ENCODE measurements at regions not wholly inside any gene's neighbourhood (a gene's known extent, or its start where the extent isn't known, plus 50 kb on each side); places are given as distances from the start of the nearest gene placed in this dataset.

DNA sequence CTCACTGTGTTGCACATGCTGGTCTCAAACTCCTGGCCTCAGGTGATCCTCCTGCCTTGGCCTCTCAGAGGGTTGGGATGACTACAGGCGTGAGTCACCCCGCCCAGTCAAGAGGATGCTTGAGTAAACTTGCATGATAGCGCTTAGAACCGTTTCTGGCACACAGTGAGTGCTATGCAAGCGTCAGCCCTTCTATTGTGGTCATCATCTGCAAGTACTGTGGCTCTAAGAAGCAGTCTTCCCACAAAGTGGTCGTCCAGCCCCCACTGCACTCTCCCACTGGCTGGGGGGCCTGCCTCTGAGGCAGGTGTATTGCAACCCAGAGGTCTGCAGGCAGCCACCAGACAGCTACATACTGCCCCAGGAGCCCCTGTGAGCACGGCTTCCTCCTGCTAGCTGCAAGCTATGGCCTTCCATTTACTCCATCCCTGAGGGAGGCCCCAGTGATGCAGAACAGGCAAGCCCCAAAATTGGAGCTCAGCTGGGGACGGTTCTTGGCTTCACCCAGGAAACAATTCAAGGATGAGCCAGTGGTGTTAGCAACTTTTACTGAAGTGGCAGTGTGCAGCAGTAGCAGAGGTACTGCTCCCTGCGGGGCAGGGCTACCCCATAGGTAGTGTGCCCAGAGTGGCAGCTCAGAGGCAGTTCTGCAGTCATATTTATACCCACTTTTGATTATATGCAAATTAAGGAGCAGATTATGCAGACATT lies 95.4 kb downstream of the LSM3 start:
- peaks cover 26% of the 10 kb centered on the region for H3K4me1 ChIP-seq (ENCODE audit: control insufficient read depth, insufficient read depth, low read depth, low read length)
- H3K27ac ChIP-seq (ENCODE audit: low read length, poor library complexity, severe bottlenecking): no peak overlapping the region
- H3K4ac ChIP-seq (ENCODE audit: low read depth in 1 of 2, low read length in 2 of 2): no peak overlapping the region
- no peaks in the 10 kb centered on the region for H3K79me1 ChIP-seq (replicated peaks; ENCODE audit: low read length, poor library complexity, severe bottlenecking)
- no peak overlapping the region for H3K14ac ChIP-seq (ENCODE audit: low read length in 2 of 2)
- H2BK15ac ChIP-seq (ENCODE audit: low read depth, poor library complexity, severe bottlenecking): no peak overlapping the region
- H4K8ac ChIP-seq (ENCODE audit: low read length): no peak overlapping the region
- no peak overlapping the region for H3K23ac ChIP-seq (ENCODE audit: low read length in 2 of 2)
- no peaks in the 10 kb centered on the region for H3K9me3 ChIP-seq (ENCODE audit: control insufficient read depth, low read length)
- H2AK5ac ChIP-seq (ENCODE audit: low read length, severe bottlenecking): no peak overlapping the region
- H4K91ac ChIP-seq (ENCODE audit: low read length): no peak overlapping the region
- DNase-seq: peak; percentile 72
- H3K4me3 ChIP-seq (ENCODE audit: insufficient read depth in 1 of 2, low read depth in 1 of 2, low read length in 2 of 2): no peak overlapping the region
- H2AFZ ChIP-seq (ENCODE audit: low read depth, low read length): no peak overlapping the region
- peaks cover 0 to 50% of the 10 kb centered on the region in 2 experiments for H3K27me3 ChIP-seq (ENCODE audit: control insufficient read depth in 1 of 2, insufficient read depth in 1 of 2, low read length in 2 of 2)
- no peak overlapping the region for H3K9ac ChIP-seq (ENCODE audit: low read length)
- no peak overlapping the region for H3K18ac ChIP-seq (ENCODE audit: low read depth in 1 of 2, low read length in 2 of 2)
- H2BK5ac ChIP-seq (ENCODE audit: low read depth, low read length, poor library complexity, severe bottlenecking): no peak overlapping the region
- H2BK120ac ChIP-seq (ENCODE audit: low read depth, low read length): no peak overlapping the region
- WGBS: 47% methylated on average over 7 of the region's 9 CpGs
- no peak overlapping the region for H3K4me2 ChIP-seq (ENCODE audit: low read length, poor library complexity, severe bottlenecking)
- peak overlapping the region in 1 of 2 experiments; percentile 18 for H2BK12ac ChIP-seq (ENCODE audit: low read length in 2 of 2)
- H3K36me3 ChIP-seq (ENCODE audit: control insufficient read depth in 1 of 2, insufficient read depth in 2 of 2, low read depth in 1 of 2, low read length in 2 of 2): no peaks in the 10 kb centered on the region

DNA sequence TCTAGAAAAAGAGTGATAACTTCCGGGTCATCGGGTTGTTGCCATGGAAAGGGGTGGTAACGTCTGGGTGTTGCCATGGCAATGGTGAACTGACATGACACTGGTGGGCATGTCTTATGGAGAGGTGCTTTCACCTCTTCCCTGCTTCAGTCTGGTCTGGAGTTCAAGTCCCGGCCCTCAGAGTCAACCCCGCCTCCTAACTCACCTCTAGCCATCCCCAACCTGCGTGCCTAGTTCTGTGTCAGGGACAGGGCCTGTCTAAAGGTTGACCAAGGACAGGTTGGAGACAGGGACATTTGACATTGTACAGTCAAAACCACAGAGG lies 96.0 kb downstream of the LSM3 start:
- H2BK120ac ChIP-seq (ENCODE audit: low read depth, low read length): no peak overlapping the region
- H3K27ac ChIP-seq (ENCODE audit: low read length, poor library complexity, severe bottlenecking): no peak overlapping the region
- no peak overlapping the region for H3K9ac ChIP-seq (ENCODE audit: low read length)
- no peak overlapping the region for H3K4me3 ChIP-seq (ENCODE audit: insufficient read depth in 1 of 2, low read depth in 1 of 2, low read length in 2 of 2)
- H2BK15ac ChIP-seq (ENCODE audit: low read depth, poor library complexity, severe bottlenecking): no peak overlapping the region
- H3K23ac ChIP-seq (ENCODE audit: low read length in 2 of 2): no peak overlapping the region
- H3K27me3 ChIP-seq (ENCODE audit: control insufficient read depth in 1 of 2, insufficient read depth in 1 of 2, low read length in 2 of 2): peaks cover 0 to 55% of the 10 kb centered on the region in 2 experiments
- H2BK12ac ChIP-seq (ENCODE audit: low read length in 2 of 2): no peak overlapping the region
- peaks cover 30% of the 10 kb centered on the region for H3K4me1 ChIP-seq (ENCODE audit: control insufficient read depth, insufficient read depth, low read depth, low read length)
- no peak overlapping the region for H3K4ac ChIP-seq (ENCODE audit: low read depth in 1 of 2, low read length in 2 of 2)
- no peak overlapping the region for H3K18ac ChIP-seq (ENCODE audit: low read depth in 1 of 2, low read length in 2 of 2)
- no peak overlapping the region for H3K14ac ChIP-seq (ENCODE audit: low read length in 2 of 2)
- H3K9me3 ChIP-seq (ENCODE audit: control insufficient read depth, low read length): no peaks in the 10 kb centered on the region
- WGBS: 84% methylated on average over 4 of the region's 6 CpGs
- H3K36me3 ChIP-seq (ENCODE audit: control insufficient read depth in 1 of 2, insufficient read depth in 2 of 2, low read depth in 1 of 2, low read length in 2 of 2): no peaks in the 10 kb centered on the region
- H2AFZ ChIP-seq (ENCODE audit: low read depth, low read length): no peak overlapping the region
- no peak overlapping the region for H4K8ac ChIP-seq (ENCODE audit: low read length)
- H3K4me2 ChIP-seq (ENCODE audit: low read length, poor library complexity, severe bottlenecking): no peak overlapping the region
- H2BK5ac ChIP-seq (ENCODE audit: low read depth, low read length, poor library complexity, severe bottlenecking): no peak overlapping the region
- peak; percentile 10 for DNase-seq
- no peak overlapping the region for H4K91ac ChIP-seq (ENCODE audit: low read length)
- peak overlapping the region; percentile 37 for H2AK5ac ChIP-seq (ENCODE audit: low read length, severe bottlenecking)
- H3K79me1 ChIP-seq (replicated peaks; ENCODE audit: low read length, poor library complexity, severe bottlenecking): no peaks in the 10 kb centered on the region

DNA sequence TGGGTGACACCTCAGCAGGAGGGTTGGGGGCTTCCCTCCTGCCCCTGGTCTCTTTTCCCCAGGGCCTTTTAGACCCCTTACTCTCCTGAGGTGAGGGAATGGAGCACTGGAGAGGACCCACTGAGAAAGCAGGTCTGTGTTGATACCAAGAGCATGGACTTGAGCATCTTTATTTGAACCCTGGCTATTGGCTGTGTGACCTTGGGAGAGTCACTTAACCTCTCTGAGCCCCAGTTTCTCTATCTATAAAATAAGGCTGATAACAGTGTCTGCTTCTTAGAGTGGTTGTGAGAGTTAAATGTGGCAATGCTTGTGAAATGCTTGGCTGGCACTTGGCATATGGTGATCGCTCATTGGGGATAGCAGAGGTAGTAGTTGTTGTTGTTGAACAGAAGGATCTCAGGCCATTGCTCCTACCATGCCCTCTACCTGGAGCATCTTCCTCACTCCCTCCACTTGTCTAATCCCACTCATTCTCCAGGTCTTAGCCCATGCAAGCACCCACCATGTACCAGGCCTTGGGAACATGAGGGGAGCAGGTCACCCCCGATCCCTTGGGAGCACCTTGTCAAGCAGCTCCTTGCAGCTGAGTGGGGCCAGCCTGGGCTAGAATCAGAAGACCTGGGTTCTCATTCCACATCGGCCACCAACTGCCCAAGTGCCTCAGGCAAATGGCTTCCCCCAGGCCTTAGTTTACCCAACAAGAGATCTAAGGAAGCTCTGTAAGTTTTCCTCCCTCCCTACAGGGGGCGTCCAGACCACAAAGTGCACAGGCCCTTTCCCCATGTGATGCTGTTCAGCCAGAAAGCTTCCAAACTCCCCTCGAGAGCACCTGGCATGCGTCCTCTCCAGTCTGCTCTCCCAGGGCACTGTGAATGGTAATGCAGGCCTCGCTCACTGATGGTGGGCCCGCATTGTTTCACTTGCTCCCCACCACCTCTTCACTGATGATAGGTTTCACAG lies 96.7 kb downstream of the LSM3 start:
- Histone ChIP-seq H3K9ac (ENCODE audit: low read length) (no peak overlapping the region), H4K8ac (ENCODE audit: low read length) (no peak overlapping the region), H3K36me3 (ENCODE audit: control insufficient read depth in 1 of 2, insufficient read depth in 2 of 2, low read depth in 1 of 2, low read length in 2 of 2) (no peaks in the 10 kb centered on the region), H3K4me3 (ENCODE audit: insufficient read depth in 1 of 2, low read depth in 1 of 2, low read length in 2 of 2) (no peak overlapping the region), H3K27ac (ENCODE audit: low read length, poor library complexity, severe bottlenecking) (no peak overlapping the region), H4K91ac (ENCODE audit: low read length) (peak overlapping the region; percentile 31), H3K18ac (ENCODE audit: low read depth in 1 of 2, low read length in 2 of 2) (no peak overlapping the region), H3K14ac (ENCODE audit: low read length in 2 of 2) (no peak overlapping the region), H3K27me3 (ENCODE audit: control insufficient read depth in 1 of 2, insufficient read depth in 1 of 2, low read length in 2 of 2) (peaks cover 0 to 52% of the 10 kb centered on the region in 2 experiments), H3K4me1 (ENCODE audit: control insufficient read depth, insufficient read depth, low read depth, low read length) (peaks cover 34% of the 10 kb centered on the region), H3K4me2 (ENCODE audit: low read length, poor library complexity, severe bottlenecking) (no peak overlapping the region), H2AK5ac (ENCODE audit: low read length, severe bottlenecking) (peak overlapping the region; percentile 37), H2AFZ (ENCODE audit: low read depth, low read length) (no peak overlapping the region), H2BK120ac (ENCODE audit: low read depth, low read length) (peak overlapping the region; percentile 45), H3K23ac (ENCODE audit: low read length in 2 of 2) (no peak overlapping the region), H2BK15ac (ENCODE audit: low read depth, poor library complexity, severe bottlenecking) (no peak overlapping the region), H3K79me1 (replicated peaks; ENCODE audit: low read length, poor library complexity, severe bottlenecking) (no peaks in the 10 kb centered on the region), H3K9me3 (ENCODE audit: control insufficient read depth, low read length) (no peaks in the 10 kb centered on the region), H2BK5ac (ENCODE audit: low read depth, low read length, poor library complexity, severe bottlenecking) (no peak overlapping the region), H3K4ac (ENCODE audit: low read depth in 1 of 2, low read length in 2 of 2) (no peak overlapping the region), H2BK12ac (ENCODE audit: low read length in 2 of 2) (no peak overlapping the region)
- WGBS: 87% methylated on average over 7 of the region's 8 CpGs
- DNase-seq: no peak

Measured in mesenchymal stem cell (in vitro differentiated cells and primary cell).